ENCODE measurements at regions not wholly inside any gene's neighbourhood (a gene's known extent, or its start where the extent isn't known, plus 50 kb on each side); places are given as distances from the start of the nearest gene placed in this dataset.

- no peak for DNase-seq (ENCODE audit: low spot score)
Observed at GRCh38 chr13:95451656-95452055, 100.9 kb upstream of the CLDN10 start.

- no peak for DNase-seq (ENCODE audit: low spot score)
Observed at GRCh38 chr13:95452375-95452774, 100.1 kb upstream of the CLDN10 start.

- no peak for DNase-seq (ENCODE audit: low spot score)
Observed at GRCh38 chr13:95455782-95456181, 96.7 kb upstream of the CLDN10 start.

- DNase-seq (ENCODE audit: low spot score), result no peak
Observed at GRCh38 chr13:95456815-95457214, 95.7 kb upstream of the CLDN10 start.

GRCh38 chr13:95457294-95457693 is 95.2 kb upstream of the CLDN10 start:
- no peak for DNase-seq (ENCODE audit: low spot score)

GRCh38 chr13:95462801-95463200 is 89.7 kb upstream of the CLDN10 start:
- no peak for DNase-seq (ENCODE audit: low spot score)

GRCh38 chr13:95463531-95463930 is 89.0 kb upstream of the CLDN10 start:
- DNase-seq (ENCODE audit: low spot score), result no peak

- DNase-seq (ENCODE audit: low spot score), result no peak
Observed at GRCh38 chr13:95470574-95471366, 81.8 kb upstream of the CLDN10 start.

- DNase-seq (ENCODE audit: low spot score), result no peak
Observed at GRCh38 chr13:95471960-95472359, 80.6 kb upstream of the CLDN10 start.

- DNase-seq (ENCODE audit: low spot score), result no peak
Observed at GRCh38 chr13:95474992-95475391, 77.5 kb upstream of the CLDN10 start.

GRCh38 chr13:95477187-95477586 is 75.3 kb upstream of the CLDN10 start:
- no peak for DNase-seq (ENCODE audit: low spot score)

- no peak for DNase-seq (ENCODE audit: low spot score)
Observed at GRCh38 chr13:95479731-95480130, 72.8 kb upstream of the CLDN10 start.

GRCh38 chr13:95480131-95480545 is 72.4 kb upstream of the CLDN10 start:
- no peak for DNase-seq (ENCODE audit: low spot score)

GRCh38 chr13:95480791-95481780 is 71.4 kb upstream of the CLDN10 start:
- DNase-seq (ENCODE audit: low spot score), result no peak

GRCh38 chr13:95484052-95484451 is 68.5 kb upstream of the CLDN10 start:
- no peak for DNase-seq (ENCODE audit: low spot score)

GRCh38 chr13:95485045-95485517 is 67.4 kb upstream of the CLDN10 start:
- no peak for DNase-seq (ENCODE audit: low spot score)

- no peak for DNase-seq (ENCODE audit: low spot score)
Observed at GRCh38 chr13:95485518-95486144, 66.9 kb upstream of the CLDN10 start.

GRCh38 chr13:95492044-95492801 is 60.3 kb upstream of the CLDN10 start:
- no peak for DNase-seq (ENCODE audit: low spot score)

GRCh38 chr13:95494082-95494681 is 58.3 kb upstream of the CLDN10 start:
- DNase-seq (ENCODE audit: low spot score), result peak; percentile 53

GRCh38 chr13:95496485-95496884 is 56.0 kb upstream of the CLDN10 start:
- no peak for DNase-seq (ENCODE audit: low spot score)

GRCh38 chr13:95497381-95497807 is 55.1 kb upstream of the CLDN10 start:
- DNase-seq (ENCODE audit: low spot score), result no peak

Data from kidney capillary endothelial cell (primary cell).